GM10266 (cell line): ENCODE measurements at regions not wholly inside any gene's neighbourhood (a gene's known extent, or its start where the extent isn't known, plus 50 kb on each side); places are given as distances from the start of the nearest gene placed in this dataset.

Experiments used
- DNase-seq: peaks from one replicate; pipeline ENCODE4 v3.0.0; 2012; ENCODE audit errors: extremely low spot score
- TF ChIP-seq, protein P1 (sequence below): IDR thresholded peaks from 2 replicates; pipeline ENCODE4 v1.5.1; 2012; ENCODE audit warnings: mild to moderate bottlenecking, low read depth; ENCODE audit not compliant: control insufficient read depth, insufficient read depth; ENCODE audit errors: missing control alignments

DNA sequence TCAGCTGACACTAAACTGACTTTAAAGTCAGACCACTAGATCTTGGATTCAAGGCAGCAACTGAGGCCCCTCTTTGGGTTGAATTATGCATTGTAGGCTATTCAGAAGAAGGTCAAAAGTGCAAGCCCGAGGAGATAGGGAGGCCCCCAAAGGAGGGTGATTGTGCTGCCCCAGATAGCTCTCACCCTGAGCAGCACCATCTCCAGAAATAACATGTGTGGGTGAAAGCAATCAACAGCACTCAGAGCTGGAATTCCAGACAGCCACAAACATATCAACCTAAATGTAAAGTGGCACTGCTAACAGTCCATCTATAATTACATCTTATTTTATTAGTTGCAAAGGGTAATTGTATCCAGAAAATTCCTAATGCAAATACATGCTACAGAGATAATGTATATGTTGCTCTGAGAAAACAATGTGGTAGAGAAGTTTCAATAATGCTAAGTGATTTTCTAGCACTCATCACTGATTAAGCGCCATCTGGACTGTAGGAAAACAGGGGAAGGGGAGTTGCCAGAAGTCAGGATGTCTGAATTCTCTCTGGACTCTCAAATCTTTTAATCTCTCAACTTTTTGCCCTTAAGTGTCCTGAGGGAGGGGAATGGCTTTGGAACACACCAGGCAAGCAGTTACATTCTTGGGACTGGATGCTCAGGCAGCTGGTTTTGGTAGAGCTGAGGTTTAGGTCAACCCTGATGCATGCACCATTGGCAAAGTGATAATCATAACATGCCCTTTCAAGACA, 61.8 kb upstream of the SFRP2 start:
- no peak for DNase-seq
- TF ChIP-seq, protein P1, sequence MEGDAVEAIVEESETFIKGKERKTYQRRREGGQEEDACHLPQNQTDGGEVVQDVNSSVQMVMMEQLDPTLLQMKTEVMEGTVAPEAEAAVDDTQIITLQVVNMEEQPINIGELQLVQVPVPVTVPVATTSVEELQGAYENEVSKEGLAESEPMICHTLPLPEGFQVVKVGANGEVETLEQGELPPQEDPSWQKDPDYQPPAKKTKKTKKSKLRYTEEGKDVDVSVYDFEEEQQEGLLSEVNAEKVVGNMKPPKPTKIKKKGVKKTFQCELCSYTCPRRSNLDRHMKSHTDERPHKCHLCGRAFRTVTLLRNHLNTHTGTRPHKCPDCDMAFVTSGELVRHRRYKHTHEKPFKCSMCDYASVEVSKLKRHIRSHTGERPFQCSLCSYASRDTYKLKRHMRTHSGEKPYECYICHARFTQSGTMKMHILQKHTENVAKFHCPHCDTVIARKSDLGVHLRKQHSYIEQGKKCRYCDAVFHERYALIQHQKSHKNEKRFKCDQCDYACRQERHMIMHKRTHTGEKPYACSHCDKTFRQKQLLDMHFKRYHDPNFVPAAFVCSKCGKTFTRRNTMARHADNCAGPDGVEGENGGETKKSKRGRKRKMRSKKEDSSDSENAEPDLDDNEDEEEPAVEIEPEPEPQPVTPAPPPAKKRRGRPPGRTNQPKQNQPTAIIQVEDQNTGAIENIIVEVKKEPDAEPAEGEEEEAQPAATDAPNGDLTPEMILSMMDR: no peak

DNA sequence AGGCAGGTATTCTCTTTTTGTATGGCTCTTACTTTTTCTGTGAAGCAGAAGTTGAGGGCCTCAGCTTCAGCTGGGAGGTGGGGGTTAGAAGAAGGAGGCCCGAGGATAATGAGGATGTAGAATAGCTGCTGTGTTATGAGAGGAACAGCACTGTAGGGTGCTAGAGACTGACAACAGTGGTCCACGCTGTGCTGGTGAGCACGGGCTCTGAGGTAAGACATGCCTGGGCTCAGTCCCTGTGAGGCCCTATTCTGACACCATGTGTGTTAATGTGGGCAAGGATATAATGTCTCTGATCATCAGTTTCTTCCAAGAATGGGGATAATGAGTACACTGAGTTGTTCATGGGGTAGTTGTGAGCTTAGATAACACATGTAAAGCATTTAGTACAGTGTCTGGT, 55.3 kb upstream of the SFRP2 start:
- TF ChIP-seq, protein P1: no peak
- no peak for DNase-seq
